ENCODE measurements at regions not wholly inside any gene's neighbourhood (a gene's known extent, or its start where the extent isn't known, plus 50 kb on each side); places are given as distances from the start of the nearest gene placed in this dataset.
A peak's percentile ranks its signal among the peaks of the same experiment; 100 is the strongest.

GRCh38 chr2:2641541-2642410 lies 310.7 kb upstream of the MYT1L start:
- ChIA-PET CTCF (interaction anchor here (0.6 to 1.2 kb wide), 2 partner anchors 14 to 38 kb away, joined by 3 read pairs; no protein-coding TSS in a partner anchor), POLR2A (no interaction called here)
- Histone ChIP-seq H4K20me1 (ENCODE audit: insufficient read depth) (no peaks in the 10 kb centered on the region), H2AFZ (ENCODE audit: low read depth) (no peak overlapping the region), H3K79me2 (ENCODE audit: insufficient read depth) (no peaks in the 10 kb centered on the region), H3K27ac (ENCODE audit: low read depth in 2 of 2, low read length in 1 of 2) (no peak overlapping the region), H3K4me1 (ENCODE audit: control insufficient read depth in 1 of 2, insufficient read depth in 2 of 2, low read depth in 1 of 2, low read length in 1 of 2) (no peaks in the 10 kb centered on the region; a peak in 1 of 4 replicates), H3K9ac (no peak overlapping the region), H3K9me3 (peaks cover 3% of the 10 kb centered on the region; the same call in 1 of the 2 replicates), H3K36me3 (replicated peaks in 1 of 2; ENCODE audit: control insufficient read depth in 1 of 2, insufficient read depth in 2 of 2, low read length in 1 of 2) (no peaks in the 10 kb centered on the region), H3K27me3 (ENCODE audit: insufficient read depth) (no peaks in the 10 kb centered on the region), H3K4me2 (no peak overlapping the region), H3K4me3 (ENCODE audit: low read depth in 2 of 2, low read length in 1 of 2) (no peak overlapping the region), H3K9me2 (no peaks in the 10 kb centered on the region), H3F3A (replicated peaks; ENCODE audit: insufficient read depth) (no peaks in the 10 kb centered on the region)
- peak; percentile 23 for DNase-seq
- WGBS (ENCODE audit: low lambda C conversion rate): 46% methylated on average over 13 of the region's 17 CpGs
- TF ChIP-seq NFIC (IDR thresholded peaks at IDR 0.05; ENCODE audit: borderline replicate concordance) (no peak), FOSL2 (IDR thresholded peaks at IDR 0.05; ENCODE audit: borderline replicate concordance, low read depth) (no peak), REST (IDR thresholded peaks at IDR 0.05; ENCODE audit: low read depth, low read length) (no peak), USF1 (IDR thresholded peaks at IDR 0.05; ENCODE audit: borderline replicate concordance, low read depth) (no peak), GATA2 (CRISPR knock-in tag; IDR thresholded peaks at IDR 0.05) (no peak), EP300 (IDR thresholded peaks at IDR 0.05; ENCODE audit: borderline replicate concordance in 1 of 2, low read depth in 1 of 2, low read length in 1 of 2) (no peak), PBX3 (IDR thresholded peaks at IDR 0.05) (no peak), RXRA (IDR thresholded peaks at IDR 0.05; ENCODE audit: borderline replicate concordance, low read depth) (no peak), IRF3 (IDR thresholded peaks at IDR 0.05; ENCODE audit: low read depth, low read length) (no peak), ELF1 (IDR thresholded peaks at IDR 0.05) (no peak), SIN3A (IDR thresholded peaks at IDR 0.05; ENCODE audit: borderline replicate concordance, low read depth, low read length) (no peak), FOXM1 (IDR thresholded peaks at IDR 0.05; ENCODE audit: low read depth) (no peak), ZBTB33 (IDR thresholded peaks at IDR 0.05; ENCODE audit: borderline replicate concordance, low read depth) (no peak), TAF1 (IDR thresholded peaks at IDR 0.05; ENCODE audit: borderline replicate concordance, low read depth, low read length) (no peak), JUND (IDR thresholded peaks at IDR 0.05) (no peak), TEAD4 (IDR thresholded peaks at IDR 0.05; ENCODE audit: borderline replicate concordance, insufficient read depth) (no peak), MEF2A (IDR thresholded peaks at IDR 0.05; ENCODE audit: borderline replicate concordance, low read depth) (no peak)
